ENCODE measurements at regions not wholly inside any gene's neighbourhood (a gene's known extent, or its start where the extent isn't known, plus 50 kb on each side); places are given as distances from the start of the nearest gene placed in this dataset.

GRCh38 chr4:101685126-101685525 is 105.4 kb upstream of the BANK1 start:
- Mint-ChIP-seq H3K9me3 (no peaks in the 10 kb centered on the region), H3K27me3 (ENCODE audit: low read depth) (no peaks in the 10 kb centered on the region)

GRCh38 chr4:101682946-101683345 is 107.6 kb upstream of the BANK1 start:
- CTCF ChIA-PET = no interaction called here
- Mint-ChIP-seq H3K27me3 (ENCODE audit: low read depth) (no peaks in the 10 kb centered on the region), H3K4me1 (no peaks in the 10 kb centered on the region), H3K4me3 (no peak overlapping the region), H3K9me3 (no peaks in the 10 kb centered on the region), H3K36me3 (no peaks in the 10 kb centered on the region), H3K27ac (0 out of 2 replicates have a peak overlapping the region, but pooled peaks have one; percentile 61)
- ATAC-seq (no peak), DNase-seq (ENCODE audit: low spot score) (no peak)
- POLR2A ChIA-PET = no interaction called here
- TF ChIP-seq USF1 (CRISPR knock-in tag; IDR thresholded peaks at IDR 0.05) = no peak
- TF ChIP-seq CDX4 (CRISPR knock-in tag; IDR thresholded peaks at IDR 0.05; ENCODE audit: borderline replicate concordance) = no peak
- no peak for TF ChIP-seq GRHL2 (CRISPR knock-in tag; IDR thresholded peaks at IDR 0.05; ENCODE audit: insufficient replicate concordance, severe bottlenecking)
- no peak for TF ChIP-seq JAZF1 (CRISPR knock-in tag; IDR thresholded peaks at IDR 0.05)

More at GRCh38 chr4:101685126-101685525, 105.4 kb upstream of the BANK1 start:
- ChIA-PET CTCF (no interaction called here), POLR2A (no interaction called here)
- ATAC-seq = no peak
- DNase-seq (ENCODE audit: low spot score) = no peak
- Mint-ChIP-seq H3K36me3 (no peaks in the 10 kb centered on the region), H3K4me3 (no peak overlapping the region), H3K4me1 (no peaks in the 10 kb centered on the region), H3K27ac (no peak overlapping the region)
- TF ChIP-seq E2F1 (CRISPR knock-in tag; IDR thresholded peaks at IDR 0.05) (no peak), ZMAT4 (CRISPR knock-in tag; IDR thresholded peaks at IDR 0.05) (no peak), E2F4 (CRISPR knock-in tag; IDR thresholded peaks at IDR 0.05; ENCODE audit: borderline replicate concordance, low read depth) (no peak), CBFB (CRISPR knock-in tag; IDR thresholded peaks at IDR 0.05; ENCODE audit: low read depth) (no peak), E2F5 (CRISPR knock-in tag; IDR thresholded peaks at IDR 0.05) (no peak), NFYB (CRISPR knock-in tag; conservative IDR thresholded peaks at IDR 0.05; ENCODE audit: low read depth) (no peak), NFE2L1 (CRISPR knock-in tag; IDR thresholded peaks at IDR 0.05) (no peak), ZNF138 (CRISPR knock-in tag; conservative IDR thresholded peaks at IDR 0.05) (no peak), ZNF396 (CRISPR knock-in tag; IDR thresholded peaks at IDR 0.05; ENCODE audit: borderline replicate concordance) (no peak), FOXP1 (CRISPR knock-in tag; IDR thresholded peaks at IDR 0.05; ENCODE audit: borderline replicate concordance) (no peak), FOXK1 (CRISPR knock-in tag; IDR thresholded peaks at IDR 0.05) (no peak), NFATC4 (CRISPR knock-in tag; IDR thresholded peaks at IDR 0.05) (no peak), ESRRA (CRISPR knock-in tag; IDR thresholded peaks at IDR 0.05; ENCODE audit: borderline replicate concordance) (no peak)

GRCh38 chr4:101678180-101678579 is 112.3 kb upstream of the BANK1 start:
- CTCF ChIA-PET = no interaction called here
- Mint-ChIP-seq H3K4me1 (no peaks in the 10 kb centered on the region), H3K36me3 (0 out of 2 replicates have a peak, but pooled peaks cover 5% of the 10 kb centered on the region), H3K27ac (no peak overlapping the region), H3K4me3 (no peak overlapping the region), H3K27me3 (ENCODE audit: low read depth) (no peaks in the 10 kb centered on the region), H3K9me3 (peaks cover 10% of the 10 kb centered on the region)
- DNase-seq (ENCODE audit: low spot score) (no peak), ATAC-seq (no peak)
- POLR2A ChIA-PET = no interaction called here
- TF ChIP-seq FOXP1 (CRISPR knock-in tag; IDR thresholded peaks at IDR 0.05; ENCODE audit: borderline replicate concordance) (no peak), ERG (CRISPR knock-in tag; IDR thresholded peaks at IDR 0.05) (no peak), PREB (CRISPR knock-in tag; IDR thresholded peaks at IDR 0.05; ENCODE audit: borderline replicate concordance) (no peak), E2F4 (CRISPR knock-in tag; IDR thresholded peaks at IDR 0.05; ENCODE audit: borderline replicate concordance, low read depth) (no peak), NR3C1 (CRISPR knock-in tag; conservative IDR thresholded peaks at IDR 0.05; ENCODE audit: low read depth) (no peak), USF2 (CRISPR knock-in tag; IDR thresholded peaks at IDR 0.05) (no peak)
